ENCODE measurements at regions not wholly inside any gene's neighbourhood (a gene's known extent, or its start where the extent isn't known, plus 50 kb on each side); places are given as distances from the start of the nearest gene placed in this dataset.

GRCh38 chrX:14352511-14352910 lies 176.8 kb upstream of the GLRA2 start:
- Histone ChIP-seq H3K36me3 (ENCODE audit: control insufficient read depth, insufficient read depth, low read length) (no peaks in the 10 kb centered on the region), H3K4me3 (replicated peaks in 1 of 4; ENCODE audit: control extremely low read depth in 1 of 4, insufficient read depth in 1 of 4, low read depth in 3 of 4, low read length in 4 of 4) (no peak overlapping the region), H3K4me2 (ENCODE audit: extremely low read depth, insufficient read depth, low read length) (no peak overlapping the region), H3K79me2 (ENCODE audit: control insufficient read depth, insufficient read depth, low read length) (no peaks in the 10 kb centered on the region), H2AFZ (ENCODE audit: low read length) (no peak overlapping the region), H3K9me3 (ENCODE audit: control insufficient read depth, insufficient read depth, low read depth, low read length) (no peaks in the 10 kb centered on the region), H3K27ac (ENCODE audit: insufficient read depth, low read length) (no peak overlapping the region), H3K9ac (ENCODE audit: insufficient read depth, low read length) (no peak overlapping the region), H4K20me1 (ENCODE audit: control insufficient read depth, extremely low read depth, insufficient read depth, low read length) (no peaks in the 10 kb centered on the region), H3K4me1 (ENCODE audit: control insufficient read depth, extremely low read depth, insufficient read depth, low read length) (no peaks in the 10 kb centered on the region), H3K27me3 (ENCODE audit: control insufficient read depth, insufficient read depth, low read length) (no peaks in the 10 kb centered on the region)
- TF ChIP-seq CTCF (conservative IDR thresholded peaks at IDR 0.05 in 1 of 2, IDR thresholded peaks at IDR 0.05 in 1 of 2; ENCODE audit: low read depth in 1 of 2, low read length in 2 of 2) (no peak), EZH2 (IDR thresholded peaks at IDR 0.05; ENCODE audit: low read length, missing control alignments) (no peak)
- DNase-seq (ENCODE audit: low read depth in 2 of 2), result peak in 1 of 2 donors; percentile 4

GRCh38 chrX:14351611-14352303 lies 177.6 kb upstream of the GLRA2 start:
- Histone ChIP-seq H3K4me2 (ENCODE audit: extremely low read depth, insufficient read depth, low read length) (no peak overlapping the region), H3K9ac (ENCODE audit: insufficient read depth, low read length) (no peak overlapping the region), H4K20me1 (ENCODE audit: control insufficient read depth, extremely low read depth, insufficient read depth, low read length) (no peaks in the 10 kb centered on the region), H3K27ac (ENCODE audit: insufficient read depth, low read length) (no peak overlapping the region), H3K79me2 (ENCODE audit: control insufficient read depth, insufficient read depth, low read length) (no peaks in the 10 kb centered on the region), H3K36me3 (ENCODE audit: control insufficient read depth, insufficient read depth, low read length) (no peaks in the 10 kb centered on the region), H2AFZ (ENCODE audit: low read length) (no peak overlapping the region), H3K27me3 (ENCODE audit: control insufficient read depth, insufficient read depth, low read length) (no peaks in the 10 kb centered on the region), H3K9me3 (ENCODE audit: control insufficient read depth, insufficient read depth, low read depth, low read length) (no peaks in the 10 kb centered on the region), H3K4me3 (replicated peaks in 1 of 4; ENCODE audit: control extremely low read depth in 1 of 4, insufficient read depth in 1 of 4, low read depth in 3 of 4, low read length in 4 of 4) (no peak overlapping the region), H3K4me1 (ENCODE audit: control insufficient read depth, extremely low read depth, insufficient read depth, low read length) (no peaks in the 10 kb centered on the region)
- no peak for DNase-seq (ENCODE audit: low read depth in 2 of 2)
- no peak for TF ChIP-seq CTCF (conservative IDR thresholded peaks at IDR 0.05 in 1 of 2, IDR thresholded peaks at IDR 0.05 in 1 of 2; ENCODE audit: low read depth in 1 of 2, low read length in 2 of 2)
- TF ChIP-seq EZH2 (IDR thresholded peaks at IDR 0.05; ENCODE audit: low read length, missing control alignments), result no peak

GRCh38 chrX:14347523-14347922 lies 181.8 kb upstream of the GLRA2 start:
- Histone ChIP-seq H4K20me1 (ENCODE audit: control insufficient read depth, extremely low read depth, insufficient read depth, low read length) (no peaks in the 10 kb centered on the region), H3K4me1 (ENCODE audit: control insufficient read depth, extremely low read depth, insufficient read depth, low read length) (no peaks in the 10 kb centered on the region), H3K4me2 (ENCODE audit: extremely low read depth, insufficient read depth, low read length) (no peak overlapping the region), H3K4me3 (replicated peaks in 1 of 4; ENCODE audit: control extremely low read depth in 1 of 4, insufficient read depth in 1 of 4, low read depth in 3 of 4, low read length in 4 of 4) (no peak overlapping the region), H3K27me3 (ENCODE audit: control insufficient read depth, insufficient read depth, low read length) (no peaks in the 10 kb centered on the region), H3K79me2 (ENCODE audit: control insufficient read depth, insufficient read depth, low read length) (no peaks in the 10 kb centered on the region), H3K27ac (ENCODE audit: insufficient read depth, low read length) (no peak overlapping the region), H3K9ac (ENCODE audit: insufficient read depth, low read length) (no peak overlapping the region), H3K9me3 (ENCODE audit: control insufficient read depth, insufficient read depth, low read depth, low read length) (no peaks in the 10 kb centered on the region), H2AFZ (ENCODE audit: low read length) (no peak overlapping the region), H3K36me3 (ENCODE audit: control insufficient read depth, insufficient read depth, low read length) (no peaks in the 10 kb centered on the region)
- TF ChIP-seq CTCF (conservative IDR thresholded peaks at IDR 0.05 in 1 of 2, IDR thresholded peaks at IDR 0.05 in 1 of 2; ENCODE audit: low read depth in 1 of 2, low read length in 2 of 2), result no peak
- TF ChIP-seq EZH2 (IDR thresholded peaks at IDR 0.05; ENCODE audit: low read length, missing control alignments), result no peak
- DNase-seq (ENCODE audit: low read depth in 2 of 2), result no peak
